GM04503 (cell line): ENCODE measurements at regions not wholly inside any gene's neighbourhood (a gene's known extent, or its start where the extent isn't known, plus 50 kb on each side); places are given as distances from the start of the nearest gene placed in this dataset.

Experiments used
- DNase-seq: peaks from one replicate; pipeline ENCODE4 v3.0.0-alpha.2; 2012; ENCODE audit warnings: low read depth

- no peak for DNase-seq
These were observed 52.4 kb upstream of the TRIO start for GRCh38 chr5:14090755-14091154.

GRCh38 chr5:14090290-14090689 is 52.9 kb upstream of the TRIO start:
- DNase-seq: no peak

GRCh38 chr5:14089198-14089597 is 53.9 kb upstream of the TRIO start:
- no peak for DNase-seq

DNA sequence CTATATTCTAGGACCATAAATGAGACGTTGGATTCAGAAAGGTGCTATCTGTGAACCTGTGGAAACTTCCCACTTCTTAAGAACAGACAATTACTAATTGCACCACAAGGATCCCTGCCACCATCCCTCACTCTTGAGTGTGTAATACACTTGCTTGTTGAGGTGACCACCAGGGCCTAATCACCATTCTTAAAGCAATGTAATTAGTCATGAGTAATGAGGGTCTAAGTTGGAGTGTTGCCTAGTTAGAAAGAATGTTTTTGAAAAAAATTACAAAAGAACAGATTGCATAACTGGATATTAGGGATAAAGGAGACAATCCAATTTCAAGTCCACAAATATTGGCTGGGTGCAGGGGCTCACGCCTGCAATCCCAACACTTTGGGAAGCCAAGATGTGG is 56.9 kb upstream of the TRIO start:
- DNase-seq: no peak

DNA sequence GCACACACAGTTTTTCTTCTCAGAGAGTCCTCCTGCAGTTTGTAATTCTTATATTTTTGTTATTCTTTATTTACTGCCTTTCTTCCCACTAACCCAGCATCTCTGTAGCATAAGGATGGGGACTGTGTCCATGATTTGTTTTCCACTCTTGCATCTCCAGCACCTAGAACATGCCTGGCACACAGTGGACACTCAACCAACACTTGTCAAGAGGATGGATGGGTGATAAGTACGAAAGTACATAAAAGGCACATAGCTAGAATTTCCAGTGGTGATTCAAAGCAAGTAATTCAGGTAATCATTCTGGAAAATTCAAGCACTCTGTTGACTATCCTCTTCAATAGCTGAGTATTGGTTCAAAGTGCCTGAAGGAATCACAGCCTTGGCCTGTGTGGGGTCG is 60.2 kb upstream of the TRIO start:
- no peak for DNase-seq

- no peak for DNase-seq
These were observed 60.6 kb upstream of the TRIO start for GRCh38 chr5:14082523-14082922.

- no peak for DNase-seq
These were observed 61.4 kb upstream of the TRIO start for GRCh38 chr5:14081791-14082190.

GRCh38 chr5:14078716-14079115 is 64.4 kb upstream of the TRIO start:
- DNase-seq: no peak

GRCh38 chr5:14077501-14077900 is 65.6 kb upstream of the TRIO start:
- no peak for DNase-seq

- no peak for DNase-seq
These were observed 66.6 kb upstream of the TRIO start for GRCh38 chr5:14076561-14076960.

GRCh38 chr5:14075937-14076336 is 67.2 kb upstream of the TRIO start:
- no peak for DNase-seq

DNA sequence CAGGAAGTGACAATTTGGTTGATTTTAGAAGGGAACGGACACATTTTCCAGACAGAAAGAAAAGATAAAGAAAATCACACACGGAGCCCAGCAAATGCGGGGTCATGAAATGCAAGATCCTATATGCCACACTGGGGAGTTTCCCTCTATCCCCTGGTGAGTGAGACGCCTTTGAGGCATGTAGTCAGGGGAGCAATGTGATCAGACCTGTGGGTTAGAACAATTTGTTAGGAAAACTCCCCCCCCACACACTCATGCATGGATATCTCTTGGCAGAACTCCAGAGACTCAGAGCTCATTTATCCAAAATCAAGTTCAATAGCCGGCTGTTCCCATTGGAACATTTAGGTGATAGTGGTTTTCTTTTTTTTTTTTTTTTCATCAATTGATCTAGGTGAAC is 71.7 kb upstream of the TRIO start:
- no peak for DNase-seq

DNA sequence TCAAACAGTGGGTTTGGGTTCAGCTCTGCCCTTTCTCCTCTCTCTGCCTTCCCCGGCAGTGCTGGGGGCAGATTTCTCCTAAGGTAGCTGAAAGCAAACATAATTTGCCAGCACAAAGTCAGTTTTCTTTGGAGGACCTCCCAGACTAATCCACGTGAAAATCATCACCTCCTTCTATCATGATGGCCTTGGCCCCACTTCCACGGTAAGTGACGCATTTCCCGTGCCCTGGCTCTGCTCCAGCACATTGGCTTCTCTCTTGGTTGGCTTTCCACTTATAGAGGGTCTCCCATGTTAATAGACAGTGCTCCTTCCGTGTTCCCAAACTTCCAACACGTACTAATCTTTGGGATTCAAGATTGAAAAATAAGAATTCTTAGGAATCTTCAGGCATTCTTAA is 74.1 kb upstream of the TRIO start:
- DNase-seq: no peak

- no peak for DNase-seq
These were observed 75.0 kb upstream of the TRIO start for GRCh38 chr5:14068136-14068535.

DNA sequence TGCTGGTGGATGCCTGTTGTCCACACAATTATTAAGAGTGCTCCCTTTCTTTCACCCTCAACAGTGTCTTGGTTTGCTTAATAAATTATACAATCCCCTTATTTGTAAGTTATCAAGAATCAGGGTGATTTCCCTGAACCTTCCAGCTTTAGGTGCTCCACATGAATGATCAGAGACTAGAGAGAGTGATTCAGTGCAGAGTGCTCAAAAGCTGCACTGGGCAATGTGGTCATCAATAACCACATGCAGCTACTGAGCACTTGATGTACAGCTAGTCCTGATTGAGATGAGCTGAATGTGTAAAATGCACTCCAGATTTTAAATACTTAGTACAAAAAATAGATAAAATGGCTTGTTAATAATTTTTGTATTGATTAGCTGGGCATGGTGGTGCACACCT is 76.8 kb upstream of the TRIO start:
- DNase-seq: no peak

DNA sequence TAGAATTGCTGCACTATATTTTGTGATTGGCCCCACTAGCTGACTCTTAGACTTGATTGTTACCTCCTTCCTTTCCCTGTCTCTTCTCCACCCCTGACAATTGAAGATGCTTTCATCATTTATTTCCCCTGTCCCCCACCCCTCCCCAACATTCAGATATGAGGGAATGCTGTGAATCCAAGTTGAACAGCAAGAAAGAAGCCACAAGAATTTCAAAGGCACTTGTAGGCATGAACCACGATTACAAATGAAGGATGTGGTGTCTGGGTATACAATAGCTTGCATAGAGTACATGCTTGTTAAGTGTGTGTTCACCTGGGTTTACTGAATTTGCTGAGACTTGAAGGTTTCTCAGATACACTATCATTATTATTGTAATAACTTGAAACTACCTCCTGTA is 78.3 kb upstream of the TRIO start:
- DNase-seq: no peak

DNA sequence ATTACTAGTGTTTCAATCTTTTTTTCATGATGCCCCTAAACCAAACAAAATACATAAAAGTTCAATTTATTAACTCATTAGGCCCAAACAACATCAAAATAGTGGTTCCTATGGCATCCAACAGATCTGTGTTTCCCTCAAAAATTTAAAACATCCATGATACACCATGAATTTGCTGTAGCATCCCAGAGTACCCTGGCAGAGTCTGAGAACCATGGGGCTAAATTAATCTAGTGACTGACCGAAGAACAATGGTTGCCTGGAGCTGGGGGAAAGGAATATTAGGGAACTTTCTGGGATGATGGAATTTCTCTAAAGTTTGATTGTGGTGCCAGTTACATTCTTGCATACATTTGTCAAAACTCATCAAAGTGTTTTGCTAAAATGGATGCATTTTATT is 79.5 kb upstream of the TRIO start:
- DNase-seq: no peak

GRCh38 chr5:14063138-14063537 is 80.0 kb upstream of the TRIO start:
- no peak for DNase-seq

DNA sequence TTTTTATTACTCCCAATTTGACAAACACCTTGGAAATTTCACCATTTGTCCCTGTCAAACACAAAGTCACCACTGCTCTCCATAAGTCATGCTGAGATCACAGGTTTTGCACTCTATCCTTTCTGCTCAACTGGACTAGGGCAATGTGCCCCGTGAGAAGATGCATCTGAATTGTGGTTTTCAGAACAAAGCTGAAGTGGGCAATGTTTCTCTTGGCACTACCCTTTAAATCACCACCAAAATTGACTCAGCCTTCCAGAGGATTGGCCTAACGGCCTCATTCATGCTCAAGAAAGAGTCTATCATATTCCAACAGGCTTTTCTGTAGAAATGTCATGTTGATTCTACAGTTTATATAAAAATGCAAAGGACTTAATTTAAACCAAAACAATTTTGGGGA is 81.0 kb upstream of the TRIO start:
- DNase-seq: no peak

DNA sequence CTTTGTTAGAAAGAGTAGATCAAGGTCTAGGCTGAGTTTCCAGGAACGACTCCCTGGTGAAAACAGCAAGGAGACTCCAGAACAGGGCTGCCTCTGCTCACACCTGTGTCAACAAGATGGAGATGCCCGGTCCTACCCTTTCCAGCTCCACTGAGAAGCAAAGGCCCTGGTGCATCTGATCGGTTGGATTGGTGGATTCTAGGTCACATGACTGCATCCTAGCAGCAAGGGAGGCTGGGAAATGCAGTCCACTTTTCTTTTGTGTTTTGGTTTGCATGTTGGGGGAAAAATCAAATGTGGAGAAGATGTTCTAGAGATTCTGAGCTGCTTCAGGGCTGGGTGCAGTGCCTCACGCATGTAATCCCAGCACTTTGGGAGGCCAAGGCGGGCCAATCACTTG is 82.0 kb upstream of the TRIO start:
- no peak for DNase-seq

DNA sequence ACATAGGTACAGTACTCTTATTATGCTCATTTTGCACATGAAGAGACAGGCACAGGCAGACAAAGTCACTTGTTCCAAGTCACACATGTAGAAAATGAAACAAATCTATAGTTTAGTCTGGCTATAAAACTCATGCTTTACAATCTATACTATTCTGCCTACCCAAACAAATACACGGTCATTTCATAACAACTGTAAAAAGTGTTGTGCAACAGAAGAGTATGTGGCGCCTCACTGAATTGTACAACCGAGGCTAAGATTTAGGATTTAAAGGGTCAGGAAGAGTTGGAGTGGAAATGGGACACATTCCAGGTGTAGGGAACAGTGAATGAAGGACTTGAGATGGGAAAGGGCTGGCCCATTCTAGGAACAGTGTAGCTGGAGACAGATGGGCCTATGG is 82.9 kb upstream of the TRIO start:
- DNase-seq: no peak

GRCh38 chr5:14059810-14060209 is 83.3 kb upstream of the TRIO start:
- DNase-seq: no peak

DNA sequence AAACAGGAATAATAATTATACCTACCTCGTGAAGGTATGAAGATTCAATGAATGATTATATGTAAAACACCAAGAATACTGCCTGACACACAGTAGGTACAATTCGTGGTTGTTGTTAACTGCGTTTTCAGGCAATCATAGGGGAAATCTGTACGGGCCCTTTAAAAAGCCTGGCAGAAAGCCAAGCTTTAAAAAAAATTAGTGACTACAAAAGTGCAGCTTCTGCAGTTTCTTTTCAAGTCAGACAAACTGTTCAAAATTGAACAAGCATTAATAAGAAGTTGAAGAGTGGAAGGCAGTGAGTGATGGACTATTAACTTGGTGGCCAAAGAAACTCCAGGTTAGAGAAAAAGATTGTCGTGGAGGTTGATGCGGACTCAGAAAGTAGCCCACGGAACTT is 85.9 kb upstream of the TRIO start:
- DNase-seq: no peak

- no peak for DNase-seq
These were observed 87.1 kb upstream of the TRIO start for GRCh38 chr5:14056039-14056438.
